ENCODE measurements at regions not wholly inside any gene's neighbourhood (a gene's known extent, or its start where the extent isn't known, plus 50 kb on each side); places are given as distances from the start of the nearest gene placed in this dataset.

DNA sequence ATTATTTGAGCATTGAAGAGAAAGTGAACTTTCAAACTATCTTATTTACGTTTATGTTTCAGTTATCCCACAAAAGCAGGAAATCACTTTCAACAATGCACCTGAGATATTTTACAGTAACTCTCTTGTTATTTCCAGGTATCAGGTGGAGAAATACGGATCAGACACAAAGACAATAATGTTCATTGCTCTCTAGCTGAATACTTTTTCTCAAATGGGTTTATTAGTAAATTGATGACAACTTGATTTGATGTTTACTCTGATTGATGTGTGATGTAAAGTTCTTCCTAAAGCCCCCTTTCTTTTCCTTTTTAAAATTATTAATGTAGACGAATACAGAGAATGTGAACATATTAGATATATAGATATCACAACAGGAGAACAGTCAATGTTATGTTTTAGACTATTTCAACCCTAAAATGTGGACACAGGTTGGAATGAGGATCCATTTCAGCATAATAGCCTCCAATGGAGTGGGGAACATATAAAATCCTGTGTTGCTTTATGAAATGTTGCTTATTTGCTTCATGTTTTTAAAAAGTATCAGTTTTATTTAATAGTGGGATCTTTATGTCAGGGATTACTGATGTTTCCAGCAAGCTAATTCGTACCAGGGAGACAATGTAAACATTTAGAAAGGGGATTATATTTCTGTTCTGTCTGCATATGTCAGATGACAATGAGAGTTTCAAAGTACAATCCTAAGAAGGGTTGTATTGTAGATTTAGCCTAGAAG is 1522.3 kb upstream of the TPTE start:
- CTCF ChIA-PET (ENCODE audit: partially characterized antibody): no interaction called here
- POLR2A ChIA-PET (ENCODE audit: partially characterized antibody): no interaction called here
- H3K23ac ChIP-seq (ENCODE audit: insufficient read length): no peak overlapping the region
- H3K4me3 ChIP-seq (ENCODE audit: extremely low read depth in 1 of 4, insufficient read depth in 2 of 4, low read depth in 3 of 4, low read length in 4 of 4): no peak overlapping the region
- H4K8ac ChIP-seq (ENCODE audit: extremely low read depth, insufficient read depth, low read length): no peak overlapping the region
- no peaks in the 10 kb centered on the region for H3K4me1 ChIP-seq (replicated peaks in 1 of 4; ENCODE audit: control insufficient read depth in 3 of 4, insufficient read depth in 4 of 4, low read length in 3 of 4)
- H4K91ac ChIP-seq (replicated peaks; ENCODE audit: insufficient read length, low read length): no peak overlapping the region
- H2AFZ ChIP-seq (ENCODE audit: low read length): no peak overlapping the region
- H3K9me3 ChIP-seq (ENCODE audit: insufficient read depth in 2 of 2, low read depth in 1 of 2, low read length in 1 of 2): peaks cover 67 to 79% of the 10 kb centered on the region in 2 experiments
- H3K56ac ChIP-seq (replicated peaks; ENCODE audit: insufficient read length, low read depth, low read length): no peak overlapping the region
- H3K14ac ChIP-seq (ENCODE audit: insufficient read length): no peak overlapping the region
- H3K27me3 ChIP-seq (replicated peaks in 1 of 4; ENCODE audit: control insufficient read depth in 3 of 4, extremely low read depth in 1 of 4, insufficient read depth in 3 of 4, low read length in 3 of 4): no peaks in the 10 kb centered on the region
- 38% methylated on average over 4 of the region's 4 CpGs; no CpG with 5 or more reads in 1 of the 2 experiments for WGBS, 2 experiments (ENCODE audit: extremely low coverage in 1 of 2, insufficient coverage in 1 of 2, insufficient read length in 1 of 2, insufficient replicate concordance in 2 of 2, low coverage in 1 of 2, low lambda C conversion rate in 2 of 2, missing lambda C conversion rate in 1 of 2)
- no peaks in the 10 kb centered on the region for H3K79me1 ChIP-seq (ENCODE audit: low read depth, low read length)
- H2AK5ac ChIP-seq (ENCODE audit: low read depth, low read length): no peak overlapping the region
- no peak overlapping the region for H3K9ac ChIP-seq (replicated peaks in 1 of 4; ENCODE audit: extremely low read depth in 1 of 4, low read depth in 3 of 4, low read length in 3 of 4)
- H2BK5ac ChIP-seq (ENCODE audit: low read depth, low read length): no peak overlapping the region
- H3K36me3 ChIP-seq (ENCODE audit: control insufficient read depth in 2 of 4, insufficient read depth in 4 of 4, low read length in 3 of 4): no peaks in the 10 kb centered on the region
- no peak overlapping the region for H3K4me2 ChIP-seq (ENCODE audit: insufficient read depth in 1 of 2, low read depth in 2 of 2, low read length in 2 of 2)
- H3K79me2 ChIP-seq (ENCODE audit: control insufficient read depth in 1 of 2, insufficient read depth in 2 of 2, low read length in 2 of 2): no peaks in the 10 kb centered on the region
- DNase-seq (ENCODE audit: low read depth in 1 of 2, low spot score in 2 of 2) (no peak), FAIRE-seq (peak; percentile 66)
- no peaks in the 10 kb centered on the region for H4K20me1 ChIP-seq (replicated peaks in 1 of 2; ENCODE audit: control insufficient read depth in 1 of 2, insufficient read depth in 2 of 2, low read length in 2 of 2)
- H3K4ac ChIP-seq (replicated peaks; ENCODE audit: insufficient read length, low read depth, low read length): no peak overlapping the region
- H3K27ac ChIP-seq (ENCODE audit: low read depth, low read length): no peak overlapping the region
- H4K5ac ChIP-seq (ENCODE audit: insufficient read length, low read depth, low read length): no peak overlapping the region
- H2BK120ac ChIP-seq (replicated peaks; ENCODE audit: low read depth, low read length): no peak overlapping the region
- no peaks in the 10 kb centered on the region for H3K23me2 ChIP-seq (ENCODE audit: low read depth, low read length)
- H2BK20ac ChIP-seq (ENCODE audit: low read length): no peak overlapping the region
- H3K18ac ChIP-seq (ENCODE audit: extremely low read depth, low read length): no peak overlapping the region
- H2BK12ac ChIP-seq (ENCODE audit: low read depth, low read length): no peak overlapping the region
- no peak overlapping the region for H2BK15ac ChIP-seq (ENCODE audit: low read length)
- TF ChIP-seq SIN3A (conservative IDR thresholded peaks at IDR 0.05 in 1 of 2, IDR thresholded peaks at IDR 0.05 in 1 of 2; ENCODE audit: low read depth in 1 of 2, low read length in 2 of 2) (no peak), KDM5A (IDR thresholded peaks at IDR 0.05; ENCODE audit: low read length) (no peak), GABPA (IDR thresholded peaks at IDR 0.05; ENCODE audit: borderline replicate concordance, insufficient read depth, low read length) (no peak), CTBP2 (IDR thresholded peaks at IDR 0.05; ENCODE audit: borderline replicate concordance, insufficient read depth, insufficient read length, low read length) (no peak), POU5F1 (IDR thresholded peaks at IDR 0.05; ENCODE audit: low read depth, low read length) (no peak), NANOG (IDR thresholded peaks at IDR 0.05; ENCODE audit: insufficient read depth, low read depth, low read length, poor library complexity, severe bottlenecking) (no peak), KDM4A (IDR thresholded peaks at IDR 0.05; ENCODE audit: low read depth, low read length, severe bottlenecking) (no peak), POLR2AphosphoS5 (IDR thresholded peaks at IDR 0.05; ENCODE audit: low read depth, low read length) (no peak), JUN (IDR thresholded peaks at IDR 0.05; ENCODE audit: low read depth, low read length) (no peak), KDM1A (IDR thresholded peaks at IDR 0.05; ENCODE audit: borderline replicate concordance, low read length) (no peak), CHD2 (IDR thresholded peaks at IDR 0.05; ENCODE audit: low read length) (no peak), NRF1 (IDR thresholded peaks at IDR 0.05; ENCODE audit: low read depth, low read length) (no peak)
- TF ChIP-seq, protein P1, sequence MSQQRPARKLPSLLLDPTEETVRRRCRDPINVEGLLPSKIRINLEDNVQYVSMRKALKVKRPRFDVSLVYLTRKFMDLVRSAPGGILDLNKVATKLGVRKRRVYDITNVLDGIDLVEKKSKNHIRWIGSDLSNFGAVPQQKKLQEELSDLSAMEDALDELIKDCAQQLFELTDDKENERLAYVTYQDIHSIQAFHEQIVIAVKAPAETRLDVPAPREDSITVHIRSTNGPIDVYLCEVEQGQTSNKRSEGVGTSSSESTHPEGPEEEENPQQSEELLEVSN (IDR thresholded peaks at IDR 0.05): no peak

Measured in H1 (cell line).